HEK293 (cell line): ENCODE measurements at regions not wholly inside any gene's neighbourhood (a gene's known extent, or its start where the extent isn't known, plus 50 kb on each side); places are given as distances from the start of the nearest gene placed in this dataset.

Experiments
- CTCF ChIA-PET: fragments of 350-600 bp; formaldehyde crosslinking; extraction: SDS; loops from one replicate; lab custom pipeline; 2021; ENCODE audit warnings: antibody characterized with exemption; lab: Yijun Ruan, JAX
- POLR2A ChIA-PET: fragments of 300-600 bp; formaldehyde crosslinking; extraction: SDS; loops from one replicate; lab custom pipeline; 2020; ENCODE audit warnings: antibody characterized with exemption, inconsistent platforms; lab: Yijun Ruan, JAX
- H3K27ac ChIP-seq: fragments of 200-500 bp; sonication (Bioruptor generic); 2 replicates; pipeline ENCODE4 v1.5.1; 2014; ENCODE audit warnings: low read depth, low read length, control low read depth, inconsistent platforms; ENCODE audit errors: extremely low read depth
- H3K36me3 ChIP-seq, 2 experiments: fragments of 200-500 bp in 1 of 2; sonication (Bioruptor generic) in 1 of 2; 1 replicate in 1 of 2; 2 replicates in 1 of 2; pipeline ENCODE4 v1.5.1; 2014 to 2017; ENCODE audit warnings: inconsistent platforms in 2 of 2, low read length in 2 of 2; ENCODE audit not compliant: control insufficient read depth in 2 of 2, insufficient read depth in 1 of 2
- H3K4me1 ChIP-seq: fragments of 200-500 bp; sonication (Bioruptor generic); 2 replicates; pipeline ENCODE4 v1.5.1; 2014; ENCODE audit warnings: mild to moderate bottlenecking, low read length, inconsistent platforms; ENCODE audit not compliant: control insufficient read depth, insufficient read depth
- H3K4me3 ChIP-seq: 2 replicates; pipeline ENCODE4 v1.5.1; 2011; ENCODE audit warnings: low read depth, mild to moderate bottlenecking, control low read depth, low read length, moderate library complexity
- H3K9me3 ChIP-seq: fragments of 200-500 bp; sonication (Bioruptor generic); 2 replicates; pipeline ENCODE4 v1.5.1; 2014; ENCODE audit warnings: low read depth, low read length, inconsistent platforms; ENCODE audit not compliant: control insufficient read depth, insufficient read depth
- REPIN1 ChIP-seq: fragments of 450-650 bp; formaldehyde crosslinking; IDR thresholded peaks from 2 replicates; pipeline ENCODE4 v1.5.1; 2017; ENCODE audit warnings: missing biosample characterization, missing genetic modification characterization, low read depth
- REST ChIP-seq: fragments of 450-650 bp; formaldehyde crosslinking; IDR thresholded peaks from 2 replicates; pipeline ENCODE4 v1.5.1; 2016; ENCODE audit warnings: missing biosample characterization, missing genetic modification characterization
- SALL2 ChIP-seq: fragments of 450-650 bp; formaldehyde crosslinking; IDR thresholded peaks from 2 replicates; pipeline ENCODE4 v1.5.0; 2017; ENCODE audit warnings: missing biosample characterization, mild to moderate bottlenecking, missing genetic modification characterization, borderline replicate concordance
- SETDB1 ChIP-seq: IDR thresholded peaks from one replicate; pipeline ENCODE4 v1.6.1; 2017; ENCODE audit warnings: mild to moderate bottlenecking, low read length, moderate library complexity, mixed read lengths; ENCODE audit not compliant: insufficient read length
- ZBTB49 ChIP-seq: fragments of 450-650 bp; formaldehyde crosslinking; IDR thresholded peaks from 2 replicates; pipeline ENCODE4 v1.5.1; 2016; ENCODE audit warnings: missing biosample characterization, missing genetic modification characterization, low read depth
- ZFP37 ChIP-seq: fragments of 450-650 bp; formaldehyde crosslinking; IDR thresholded peaks from 2 replicates; pipeline ENCODE4 v1.5.1; 2016; ENCODE audit warnings: missing biosample characterization, missing genetic modification characterization
- ZFP41 ChIP-seq: fragments of 450-650 bp; formaldehyde crosslinking; IDR thresholded peaks from 2 replicates; pipeline ENCODE4 v1.5.1; 2016; ENCODE audit warnings: missing biosample characterization, missing genetic modification characterization, borderline replicate concordance
- ZNF121 ChIP-seq: fragments of 450-650 bp; formaldehyde crosslinking; IDR thresholded peaks from 2 replicates; pipeline ENCODE4 v1.5.1; 2016; ENCODE audit warnings: missing biosample characterization, missing genetic modification characterization
- ZNF146 ChIP-seq: fragments of 450-650 bp; formaldehyde crosslinking; IDR thresholded peaks from 2 replicates; pipeline ENCODE4 v1.5.1; 2016; ENCODE audit warnings: missing biosample characterization, missing genetic modification characterization
- ZNF155 ChIP-seq: fragments of 450-650 bp; formaldehyde crosslinking; IDR thresholded peaks from 2 replicates; pipeline ENCODE4 v1.5.1; 2016; ENCODE audit warnings: missing biosample characterization, missing genetic modification characterization
- ZNF292 ChIP-seq: fragments of 450-650 bp; formaldehyde crosslinking; IDR thresholded peaks from 2 replicates; pipeline ENCODE4 v1.5.1; 2016; ENCODE audit warnings: low read depth, missing biosample characterization, missing genetic modification characterization, borderline replicate concordance
- ZNF335 ChIP-seq: fragments of 450-650 bp; formaldehyde crosslinking; conservative IDR thresholded peaks from 2 replicates; pipeline ENCODE4 v1.5.1; 2016; ENCODE audit warnings: missing biosample characterization, missing genetic modification characterization
- ZNF394 ChIP-seq: fragments of 450-650 bp; formaldehyde crosslinking; IDR thresholded peaks from 2 replicates; pipeline ENCODE4 v1.5.1; 2016; ENCODE audit warnings: missing biosample characterization, missing genetic modification characterization, mild to moderate bottlenecking, moderate library complexity, borderline replicate concordance
- ZNF548 ChIP-seq: fragments of 450-650 bp; formaldehyde crosslinking; IDR thresholded peaks from 2 replicates; pipeline ENCODE4 v1.5.1; 2016; ENCODE audit warnings: missing biosample characterization, missing genetic modification characterization
- ZNF560 ChIP-seq: fragments of 450-650 bp; formaldehyde crosslinking; IDR thresholded peaks from 2 replicates; pipeline ENCODE4 v1.5.1; 2017; ENCODE audit warnings: missing biosample characterization, missing genetic modification characterization, borderline replicate concordance
- ZNF677 ChIP-seq: fragments of 450-650 bp; IDR thresholded peaks from 2 replicates; pipeline ENCODE4 v1.5.0; 2018; ENCODE audit warnings: missing biosample characterization, mild to moderate bottlenecking, missing genetic modification characterization, moderate library complexity
- ZNF704 ChIP-seq: fragments of 450-650 bp; formaldehyde crosslinking; IDR thresholded peaks from 2 replicates; pipeline ENCODE4 v1.5.1; 2016; ENCODE audit warnings: missing biosample characterization, missing genetic modification characterization
- ZNF776 ChIP-seq: fragments of 450-650 bp; formaldehyde crosslinking; IDR thresholded peaks from 2 replicates; pipeline ENCODE4 v1.5.0; 2017; ENCODE audit warnings: missing biosample characterization, missing genetic modification characterization, borderline replicate concordance
- ZSCAN18 ChIP-seq: fragments of 450-650 bp; formaldehyde crosslinking; IDR thresholded peaks from 2 replicates; pipeline ENCODE4 v1.5.1; 2016; ENCODE audit warnings: missing biosample characterization, missing genetic modification characterization
- ZSCAN5A ChIP-seq: fragments of 450-650 bp; formaldehyde crosslinking; IDR thresholded peaks from 2 replicates; pipeline ENCODE4 v1.5.1; 2016; ENCODE audit warnings: missing biosample characterization, missing genetic modification characterization

GRCh38 chr6:48188158-48188557, 77.2 kb upstream of the PTCHD4 start (continued):
- TF ChIP-seq REST (tag by site-specific recombination) = no peak
- TF ChIP-seq ZNF548 = no peak
- TF ChIP-seq ZFP37 (tag by site-specific recombination) = no peak
- no peak for TF ChIP-seq SALL2
- TF ChIP-seq ZNF146 (tag by site-specific recombination) = no peak

- no peaks in the 10 kb centered on the region for H3K36me3 ChIP-seq
- no peak overlapping the region for H3K27ac ChIP-seq
- no peak for TF ChIP-seq ZNF292 (tag by site-specific recombination)
- no peak for TF ChIP-seq ZNF155 (tag by site-specific recombination)
- TF ChIP-seq SALL2 = no peak
- TF ChIP-seq ZNF335 = no peak
- no peak for TF ChIP-seq ZNF548
- no peak for TF ChIP-seq ZNF677
- no peak for TF ChIP-seq ZNF121 (tag by site-specific recombination)
- TF ChIP-seq ZSCAN5A = no peak
- TF ChIP-seq ZBTB49 (tag by site-specific recombination) = no peak
- TF ChIP-seq ZNF394 (tag by site-specific recombination) = no peak
- TF ChIP-seq ZSCAN18 (tag by site-specific recombination) = no peak
- TF ChIP-seq ZNF776 (tag by site-specific recombination) = no peak
- no peak for TF ChIP-seq ZNF560
- TF ChIP-seq REPIN1 (tag by site-specific recombination) = no peak
- TF ChIP-seq ZFP41 (tag by site-specific recombination) = no peak
- TF ChIP-seq ZNF704 (tag by site-specific recombination) = no peak
- TF ChIP-seq SETDB1 = no peak
- no peak for TF ChIP-seq ZFP37 (tag by site-specific recombination)
- H3K9me3 ChIP-seq = no peaks in the 10 kb centered on the region
- no peak overlapping the region for H3K4me3 ChIP-seq
- CTCF ChIA-PET = interaction anchor here (0.6 kb wide), 1 partner anchor 11 kb away, joined by 3 read pairs; no protein-coding TSS in a partner anchor
- POLR2A ChIA-PET = no interaction called here
- no peaks in the 10 kb centered on the region for H3K4me1 ChIP-seq
Observed at GRCh38 chr6:48186746-48187145, 75.7 kb upstream of the PTCHD4 start.
